ENCODE measurements at regions not wholly inside any gene's neighbourhood (a gene's known extent, or its start where the extent isn't known, plus 50 kb on each side); places are given as distances from the start of the nearest gene placed in this dataset.

DNA sequence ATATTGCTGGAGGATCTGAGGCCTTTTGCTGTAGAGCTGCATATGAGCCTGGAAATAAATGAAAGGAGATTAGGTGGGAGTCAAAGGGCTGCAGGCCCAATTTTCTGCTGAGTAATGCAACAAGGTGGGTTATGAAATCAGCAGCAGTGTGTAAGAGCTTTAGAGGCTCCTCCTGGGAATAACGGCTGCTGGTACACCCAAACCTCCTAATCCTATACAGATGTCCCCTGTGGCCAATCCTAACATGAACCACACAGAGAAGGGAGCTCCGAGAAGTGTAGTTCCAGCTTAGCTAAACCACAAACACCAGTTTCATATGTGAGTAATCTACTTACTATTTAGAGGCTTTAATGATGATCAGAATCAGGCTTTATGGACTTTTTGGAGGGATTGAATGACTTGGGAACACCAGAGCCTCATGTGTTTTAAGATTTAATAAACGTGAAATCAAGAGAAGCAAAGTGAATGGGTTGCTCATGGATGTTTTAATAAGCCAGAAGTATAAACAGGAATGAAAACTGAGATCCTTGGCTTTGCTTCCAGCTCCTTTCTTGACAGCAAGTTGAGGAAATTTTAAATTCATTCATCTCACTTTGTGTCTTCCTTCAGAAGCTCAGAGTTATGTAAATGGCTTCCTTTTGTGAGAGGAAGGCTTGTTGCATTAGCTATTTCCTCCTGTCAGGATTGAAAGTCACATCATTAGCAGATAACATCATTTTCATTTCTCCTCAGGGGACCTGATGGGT lies 437.5 kb downstream of the TMEM232 start:
- TF ChIP-seq EZH2 (IDR thresholded peaks at IDR 0.05; ENCODE audit: borderline replicate concordance) = no peak
- no peak for TF ChIP-seq EZH2phosphoT487 (IDR thresholded peaks at IDR 0.05; ENCODE audit: low read depth, severe bottlenecking, unreplicated experiment)

Data from hepatocyte (in vitro differentiated cells).